Gastrocnemius medialis (tissue), 4 donors: ENCODE measurements at regions not wholly inside any gene's neighbourhood (a gene's known extent, or its start where the extent isn't known, plus 50 kb on each side); places are given as distances from the start of the nearest gene placed in this dataset.

ENCODE experiments used
- ATAC-seq, 2 donors: fragments of 150-250 bp; one replicate each; pipeline ENCODE4 v1.9.1; 2016
- DNase-seq, 2 donors: peaks; one replicate each; pipeline ENCODE4 v3.0.0-alpha.2; 2019
- H3K27ac ChIP-seq, 4 donors: fragments of 200-600 bp; sonication (generic); 1 replicate in 1 of 4; 2 replicates in 3 of 4; pipeline ENCODE4 v1.5.1; 2016 to 2018; ENCODE audit warnings: mild to moderate bottlenecking in 2 of 4, moderate library complexity in 1 of 4
- H3K27me3 ChIP-seq, 3 donors: fragments of 200-600 bp; sonication (generic) in 2 of 3; 1 replicate in 1 of 3; 2 replicates in 2 of 3; pipeline versions ENCODE4 v1.5.1 to v1.6.0; 2016 to 2019; ENCODE audit warnings: mild to moderate bottlenecking in 1 of 3, moderate library complexity in 1 of 3
- H3K36me3 ChIP-seq, 2 donors: fragments of 200-600 bp; sonication (generic) in 1 of 2; one replicate each; pipeline ENCODE4 v1.5.1; 2017 to 2018
- H3K4me1 ChIP-seq, 2 donors: fragments of 200-600 bp; sonication (generic) in 1 of 2; one replicate each; pipeline ENCODE4 v1.5.1; 2016 to 2017; ENCODE audit warnings: mild to moderate bottlenecking in 2 of 2
- H3K4me3 ChIP-seq, 4 donors: fragments of 200-600 bp; sonication (generic) in 3 of 4; 1 replicate in 1 of 4; 2 replicates in 3 of 4; pipeline ENCODE4 v1.5.1; 2016 to 2019; ENCODE audit warnings: mild to moderate bottlenecking in 2 of 4
- H3K9me3 ChIP-seq, 3 donors: fragments of 200-600 bp; sonication (generic) in 2 of 3; 1 replicate in 1 of 3; 2 replicates in 2 of 3; pipeline ENCODE4 v1.5.1; 2016 to 2019
- CTCF ChIP-seq, 5 experiments: fragments of 450-650 bp in 3 of 5; fragments of 200-600 bp in 2 of 5; sonication (generic) in 2 of 5; IDR thresholded peaks in 4 of 5; conservative IDR thresholded peaks in 1 of 5; 1 replicate in 4 of 5; 2 replicates in 1 of 5; pipeline ENCODE4 v1.5.1; 2016 to 2019; ENCODE audit warnings: antibody characterized with exemption in 5 of 5, mild to moderate bottlenecking in 3 of 5, moderate library complexity in 3 of 5
- POLR2A ChIP-seq, 2 donors: fragments of 450-650 bp; IDR thresholded peaks; one replicate each; pipeline ENCODE4 v1.6.1; 2017; ENCODE audit warnings: antibody characterized with exemption in 2 of 2, mild to moderate bottlenecking in 2 of 2, moderate library complexity in 2 of 2
- in situ Hi-C, 4 donors: fragments of 200-750 bp; cut with MboI; loops; one replicate each; pipeline versions ENCODE4 v1.15.0 to v1.8.0; 2017; ENCODE audit warnings: low sequenced_read_pairs in 4 of 4
- intact Hi-C: fragments of 100-400 bp; cut with DNase I; formaldehyde crosslinking; loops from one replicate; pipeline ENCODE4 v1.15.1; 2023; ENCODE audit warnings: low total_unique reads

GRCh38 chr13:104422668-104423067, 1356.5 kb upstream of the SLC10A2 start:
- H3K4me3 ChIP-seq = no peak overlapping the region
- in situ Hi-C loops (no loop called here), intact Hi-C loops (no loop called here)
- ATAC-seq (no peak), DNase-seq (no peak)
- no peak overlapping the region for H3K27ac ChIP-seq
- no peaks in the 10 kb centered on the region for H3K9me3 ChIP-seq
- no peaks in the 10 kb centered on the region for H3K4me1 ChIP-seq
- H3K27me3 ChIP-seq = no peaks in the 10 kb centered on the region
- H3K36me3 ChIP-seq = no peaks in the 10 kb centered on the region
- TF ChIP-seq POLR2A (IDR thresholded peaks at IDR 0.05) (no peak), CTCF (IDR thresholded peaks at IDR 0.05 in 4 of 5, conservative IDR thresholded peaks at IDR 0.05 in 1 of 5) (no peak)

DNA sequence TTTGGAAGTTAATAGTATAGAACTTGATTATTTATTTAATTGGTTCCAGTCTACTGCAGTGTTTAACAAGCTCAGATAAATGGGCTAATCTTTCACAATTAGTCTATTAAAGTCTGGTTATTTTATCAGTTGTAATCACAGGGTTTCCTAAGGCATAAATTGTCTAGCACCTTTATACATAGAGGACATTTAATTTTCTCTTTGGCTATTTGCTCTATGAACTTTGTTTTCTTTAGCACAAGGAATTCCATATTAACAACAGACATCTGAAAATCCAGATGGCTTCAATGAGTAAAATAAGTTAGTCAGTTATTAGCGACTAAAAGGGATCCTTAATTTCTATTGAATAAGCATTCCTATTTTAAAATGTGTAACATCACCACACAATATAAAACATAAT, 1350.8 kb upstream of the SLC10A2 start:
- H3K4me3 ChIP-seq = no peak overlapping the region
- no peaks in the 10 kb centered on the region for H3K4me1 ChIP-seq
- DNase-seq = no peak
- TF ChIP-seq POLR2A (IDR thresholded peaks at IDR 0.05) (no peak), CTCF (IDR thresholded peaks at IDR 0.05 in 4 of 5, conservative IDR thresholded peaks at IDR 0.05 in 1 of 5) (no peak)
- no peak overlapping the region for H3K27ac ChIP-seq
- ATAC-seq = no peak
- in situ Hi-C loops = no loop called here
- intact Hi-C loops = no loop called here
- no peaks in the 10 kb centered on the region for H3K9me3 ChIP-seq
- no peaks in the 10 kb centered on the region for H3K27me3 ChIP-seq
- H3K36me3 ChIP-seq = no peaks in the 10 kb centered on the region

GRCh38 chr13:104414771-104415170, 1348.6 kb upstream of the SLC10A2 start:
- Histone ChIP-seq H3K36me3 (no peaks in the 10 kb centered on the region), H3K27ac (no peak overlapping the region), H3K27me3 (no peaks in the 10 kb centered on the region), H3K4me3 (no peak overlapping the region), H3K4me1 (no peaks in the 10 kb centered on the region), H3K9me3 (no peaks in the 10 kb centered on the region)
- ATAC-seq (no peak), DNase-seq (no peak)
- in situ Hi-C loops (no loop called here), intact Hi-C loops (no loop called here)
- no peak for TF ChIP-seq POLR2A (IDR thresholded peaks at IDR 0.05)
- no peak for TF ChIP-seq CTCF (IDR thresholded peaks at IDR 0.05 in 4 of 5, conservative IDR thresholded peaks at IDR 0.05 in 1 of 5)

GRCh38 chr13:104414181-104414580, 1348.0 kb upstream of the SLC10A2 start:
- in situ Hi-C loops = no loop called here
- H3K9me3 ChIP-seq = no peaks in the 10 kb centered on the region
- DNase-seq (no peak), ATAC-seq (no peak)
- H3K36me3 ChIP-seq = no peaks in the 10 kb centered on the region
- intact Hi-C loops = no loop called here
- no peaks in the 10 kb centered on the region for H3K4me1 ChIP-seq
- H3K4me3 ChIP-seq = no peak overlapping the region
- no peak overlapping the region for H3K27ac ChIP-seq
- no peaks in the 10 kb centered on the region for H3K27me3 ChIP-seq
- no peak for TF ChIP-seq POLR2A (IDR thresholded peaks at IDR 0.05)
- no peak for TF ChIP-seq CTCF (IDR thresholded peaks at IDR 0.05 in 4 of 5, conservative IDR thresholded peaks at IDR 0.05 in 1 of 5)

DNA sequence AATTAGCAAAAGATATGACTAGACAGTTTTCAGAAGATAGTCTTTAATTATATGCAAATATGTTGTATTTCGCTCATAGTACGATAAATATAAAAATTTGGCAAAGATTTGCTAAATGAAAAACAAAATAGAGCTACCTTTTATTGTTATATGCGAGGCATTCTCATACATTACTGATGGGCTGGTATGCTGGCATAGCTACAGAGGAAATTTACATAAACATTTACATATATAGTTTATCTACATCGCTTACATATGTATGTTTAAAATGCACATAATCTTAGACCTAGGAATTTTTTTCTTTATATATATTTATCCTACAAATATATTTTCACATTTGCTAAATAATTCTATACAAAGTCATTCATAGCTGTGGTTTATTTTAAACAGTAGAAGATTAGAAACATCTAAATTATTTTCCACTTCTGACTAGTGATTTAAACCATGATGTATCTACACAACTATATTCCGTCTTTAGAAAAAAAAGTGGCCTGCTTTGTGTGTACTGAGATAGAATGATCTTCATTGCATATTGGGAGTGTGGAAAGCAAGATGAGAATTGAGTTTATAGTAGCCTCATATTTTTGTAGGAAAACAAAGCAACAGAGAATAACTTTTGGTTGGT, 1345.0 kb upstream of the SLC10A2 start:
- H3K27ac ChIP-seq = no peak overlapping the region
- no peaks in the 10 kb centered on the region for H3K4me1 ChIP-seq
- in situ Hi-C loops = no loop called here
- TF ChIP-seq CTCF (IDR thresholded peaks at IDR 0.05 in 4 of 5, conservative IDR thresholded peaks at IDR 0.05 in 1 of 5) (no peak), POLR2A (IDR thresholded peaks at IDR 0.05) (no peak)
- H3K9me3 ChIP-seq = no peaks in the 10 kb centered on the region
- DNase-seq = no peak
- intact Hi-C loops = no loop called here
- no peaks in the 10 kb centered on the region for H3K36me3 ChIP-seq
- no peak for ATAC-seq
- no peak overlapping the region for H3K4me3 ChIP-seq
- no peaks in the 10 kb centered on the region for H3K27me3 ChIP-seq
